GM23248 (cell line): ENCODE measurements at regions not wholly inside any gene's neighbourhood (a gene's known extent, or its start where the extent isn't known, plus 50 kb on each side); places are given as distances from the start of the nearest gene placed in this dataset.

ENCODE experiments used
- EZH2 ChIP-seq: fragments of 200-600 bp; sonication (generic); IDR thresholded peaks from 2 replicates; pipeline ENCODE4 v1.6.1; 2018; ENCODE audit warnings: antibody characterized with exemption, mild to moderate bottlenecking; ENCODE audit not compliant: insufficient read depth, poor library complexity, severe bottlenecking
- EZH2phosphoT487 ChIP-seq: fragments of 200-600 bp; sonication (generic); IDR thresholded peaks from 2 replicates; pipeline ENCODE4 v1.6.1; 2018; ENCODE audit warnings: antibody characterized with exemption, moderate library complexity, mild to moderate bottlenecking, low read depth; ENCODE audit not compliant: insufficient read depth

DNA sequence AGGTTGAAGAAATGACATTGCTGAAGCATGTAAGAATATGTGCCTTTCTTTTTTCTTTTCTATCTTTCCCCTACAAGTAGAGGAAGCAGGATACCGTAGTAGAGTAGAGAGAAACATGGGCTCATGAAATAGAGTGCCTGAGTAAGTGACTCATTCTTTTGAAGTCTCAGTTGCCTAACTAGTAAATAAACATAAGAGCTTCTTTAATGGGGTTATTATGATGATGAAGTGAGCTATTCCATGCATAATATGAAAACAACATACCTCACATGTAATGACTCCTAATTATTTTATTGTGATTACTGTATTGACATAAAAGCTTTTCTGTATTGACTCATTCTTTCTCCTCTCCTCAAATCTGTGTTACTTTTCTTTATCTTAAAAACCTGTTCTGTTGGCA lies 1538.2 kb downstream of the TECRL start:
- TF ChIP-seq EZH2 = no peak
- TF ChIP-seq EZH2phosphoT487 = no peak
